ENCODE measurements at regions not wholly inside any gene's neighbourhood (a gene's known extent, or its start where the extent isn't known, plus 50 kb on each side); places are given as distances from the start of the nearest gene placed in this dataset.

DNA sequence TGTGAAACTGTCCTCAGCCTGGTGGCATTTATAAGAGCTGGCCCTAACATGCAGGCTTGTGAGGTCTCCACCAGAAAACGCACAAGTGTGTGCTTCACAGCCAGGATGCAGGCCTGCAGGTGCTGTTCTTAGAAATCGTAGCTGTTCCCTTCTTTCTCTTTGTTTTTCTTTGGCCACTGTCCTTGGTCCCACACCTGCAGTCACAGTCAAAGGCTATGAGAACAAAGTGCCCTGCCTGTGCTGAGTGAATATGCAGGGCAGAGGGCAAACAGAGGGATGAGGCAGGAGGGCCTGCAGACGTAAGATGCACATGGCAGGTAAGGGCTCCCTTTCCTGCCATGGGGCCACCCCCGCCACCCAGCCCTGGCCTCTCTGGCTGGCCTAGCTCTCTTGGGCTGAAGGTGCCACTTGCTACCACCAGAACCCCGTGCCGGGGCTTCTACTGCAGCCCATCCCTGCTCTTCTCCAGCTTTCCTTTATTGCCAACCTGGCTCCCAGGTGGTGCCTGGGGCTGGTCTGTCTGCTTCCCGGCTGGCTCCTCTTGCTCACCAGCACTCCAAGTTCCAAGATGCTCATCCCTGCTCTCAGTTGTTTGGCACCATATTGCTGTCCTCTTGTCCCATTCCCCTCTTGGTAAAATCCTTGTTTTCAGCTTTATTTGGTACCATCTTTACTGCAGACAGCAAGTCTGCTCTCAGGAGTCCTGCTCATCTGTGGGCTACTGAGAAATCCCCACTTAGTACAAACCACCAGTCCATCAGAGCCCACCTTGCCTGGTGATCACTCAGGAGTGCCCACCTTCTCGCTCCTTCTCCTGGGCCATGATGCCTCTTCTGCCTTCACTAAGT lies 308.1 kb upstream of the ZMIZ1 start:
- no peaks in the 10 kb centered on the region for H3K27me3 ChIP-seq (ENCODE audit: insufficient read depth in 3 of 3, low read length in 2 of 3)
- H3K4me1 ChIP-seq = peaks cover 10% of the 10 kb centered on the region
- intact Hi-C loops (cut with DNase I) = no loop called here
- H3K27ac ChIP-seq = no peak overlapping the region
- H3K36me3 ChIP-seq (ENCODE audit: insufficient read depth in 1 of 2, low read depth in 1 of 2) = no peaks in the 10 kb centered on the region
- WGBS, 3 donors = 94 to 96% (median 95%) methylated on average over 8 of the region's 8 CpGs
- H3K9me3 ChIP-seq = no peaks in the 10 kb centered on the region
- H3K4me3 ChIP-seq = no peak overlapping the region
- ATAC-seq (no peak), DNase-seq (no peak)
- TF ChIP-seq, protein P1, sequence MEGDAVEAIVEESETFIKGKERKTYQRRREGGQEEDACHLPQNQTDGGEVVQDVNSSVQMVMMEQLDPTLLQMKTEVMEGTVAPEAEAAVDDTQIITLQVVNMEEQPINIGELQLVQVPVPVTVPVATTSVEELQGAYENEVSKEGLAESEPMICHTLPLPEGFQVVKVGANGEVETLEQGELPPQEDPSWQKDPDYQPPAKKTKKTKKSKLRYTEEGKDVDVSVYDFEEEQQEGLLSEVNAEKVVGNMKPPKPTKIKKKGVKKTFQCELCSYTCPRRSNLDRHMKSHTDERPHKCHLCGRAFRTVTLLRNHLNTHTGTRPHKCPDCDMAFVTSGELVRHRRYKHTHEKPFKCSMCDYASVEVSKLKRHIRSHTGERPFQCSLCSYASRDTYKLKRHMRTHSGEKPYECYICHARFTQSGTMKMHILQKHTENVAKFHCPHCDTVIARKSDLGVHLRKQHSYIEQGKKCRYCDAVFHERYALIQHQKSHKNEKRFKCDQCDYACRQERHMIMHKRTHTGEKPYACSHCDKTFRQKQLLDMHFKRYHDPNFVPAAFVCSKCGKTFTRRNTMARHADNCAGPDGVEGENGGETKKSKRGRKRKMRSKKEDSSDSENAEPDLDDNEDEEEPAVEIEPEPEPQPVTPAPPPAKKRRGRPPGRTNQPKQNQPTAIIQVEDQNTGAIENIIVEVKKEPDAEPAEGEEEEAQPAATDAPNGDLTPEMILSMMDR (IDR thresholded peaks at IDR 0.05) = no peak

DNA sequence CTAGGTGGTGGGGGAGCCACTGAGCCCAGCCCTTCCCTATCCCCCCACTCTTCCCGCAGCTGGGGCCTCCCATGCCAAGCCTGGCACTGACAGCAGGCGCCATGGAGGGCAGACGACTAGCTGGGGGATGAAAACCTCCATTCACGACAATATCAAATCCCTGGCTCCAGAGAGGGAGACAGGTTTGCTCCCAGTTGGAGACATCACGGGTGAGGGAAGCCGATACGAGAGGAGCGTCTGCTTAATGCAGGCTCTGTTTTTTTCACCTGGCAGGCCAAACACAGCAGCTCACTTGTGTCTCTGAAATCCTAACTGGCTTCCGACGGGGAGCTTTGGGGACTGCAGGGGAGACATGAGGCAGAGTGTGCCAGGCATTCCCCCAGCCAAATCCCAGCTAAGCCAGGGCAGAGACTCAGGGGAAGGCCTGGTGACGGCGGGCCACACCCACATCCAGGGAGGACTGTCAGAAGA lies 307.4 kb upstream of the ZMIZ1 start:
- no peaks in the 10 kb centered on the region for H3K9me3 ChIP-seq
- WGBS, 3 donors = 41 to 66% (median 43%) methylated on average over 12 of the region's 12 CpGs
- H3K4me3 ChIP-seq = no peak overlapping the region
- H3K27me3 ChIP-seq (ENCODE audit: insufficient read depth in 3 of 3, low read length in 2 of 3) = no peaks in the 10 kb centered on the region
- ATAC-seq = no peak
- peaks cover 7% of the 10 kb centered on the region for H3K4me1 ChIP-seq
- H3K27ac ChIP-seq = no peak overlapping the region
- no peak for DNase-seq
- TF ChIP-seq, protein P1 (IDR thresholded peaks at IDR 0.05) = no peak
- intact Hi-C loops (cut with DNase I) = no loop called here
- no peaks in the 10 kb centered on the region for H3K36me3 ChIP-seq (ENCODE audit: insufficient read depth in 1 of 2, low read depth in 1 of 2)

DNA sequence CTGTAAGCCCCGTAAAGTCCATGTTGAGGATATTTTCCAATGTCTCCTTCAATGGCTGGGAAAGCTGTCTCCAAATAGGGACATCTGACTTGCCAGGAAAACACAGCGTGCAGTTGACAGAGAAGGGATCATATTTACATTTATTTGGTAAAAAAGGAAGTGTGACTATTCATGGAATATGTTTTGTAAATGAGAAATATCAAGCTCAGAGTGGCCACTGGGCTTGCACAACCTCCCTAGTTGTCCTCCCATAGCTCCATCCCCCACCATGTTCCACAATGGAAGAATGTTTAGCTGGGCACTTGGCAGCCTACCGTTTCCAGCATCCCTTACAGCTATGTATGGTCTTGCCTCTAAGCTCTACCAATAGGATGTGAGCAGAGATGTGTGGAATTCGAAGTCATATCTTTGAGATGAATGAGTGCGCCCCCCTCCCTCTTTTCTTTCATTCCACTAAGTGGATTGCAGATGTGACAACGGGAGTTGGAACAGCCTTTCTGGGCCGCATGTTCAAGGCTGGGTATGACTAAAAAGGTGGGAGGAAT lies 306.6 kb upstream of the ZMIZ1 start:
- intact Hi-C loops (cut with DNase I) = no loop called here
- H3K36me3 ChIP-seq (ENCODE audit: insufficient read depth in 1 of 2, low read depth in 1 of 2) = no peaks in the 10 kb centered on the region
- TF ChIP-seq, protein P1 (IDR thresholded peaks at IDR 0.05) = no peak
- WGBS, 3 donors = 91 to 94% (median 92%) methylated on average over 7 of the region's 7 CpGs
- no peaks in the 10 kb centered on the region for H3K9me3 ChIP-seq
- H3K27ac ChIP-seq = no peak overlapping the region
- no peaks in the 10 kb centered on the region for H3K27me3 ChIP-seq (ENCODE audit: insufficient read depth in 3 of 3, low read length in 2 of 3)
- no peak for ATAC-seq
- peaks cover 2% of the 10 kb centered on the region for H3K4me1 ChIP-seq
- H3K4me3 ChIP-seq = no peak overlapping the region
- no peak for DNase-seq

DNA sequence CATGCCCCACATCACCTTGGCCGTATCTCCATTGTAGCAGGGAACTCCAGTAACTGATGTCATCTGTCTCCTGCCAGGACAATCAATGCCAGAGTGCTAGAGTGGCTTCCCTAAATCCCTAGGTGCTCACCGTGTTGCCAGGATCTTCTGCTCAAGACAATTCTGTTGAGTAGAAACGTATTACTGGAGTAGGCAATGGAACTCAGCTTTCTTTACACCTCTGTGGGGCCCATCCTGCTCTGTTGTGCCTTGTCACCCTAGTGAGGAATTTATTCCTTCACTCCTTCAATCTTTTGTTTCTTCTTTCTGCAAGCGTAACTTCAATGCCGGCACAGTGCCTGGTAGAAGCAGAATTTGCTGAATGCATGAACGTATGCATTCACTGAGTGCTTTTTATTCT lies 305.5 kb upstream of the ZMIZ1 start:
- H3K27me3 ChIP-seq (ENCODE audit: insufficient read depth in 3 of 3, low read length in 2 of 3) = no peaks in the 10 kb centered on the region
- WGBS, 3 donors = 70 to 87% (median 72%) methylated on average over 6 of the region's 6 CpGs
- ATAC-seq (no peak), DNase-seq (no peak)
- H3K4me1 ChIP-seq = no peaks in the 10 kb centered on the region
- TF ChIP-seq, protein P1 (IDR thresholded peaks at IDR 0.05) = no peak
- no peak overlapping the region for H3K4me3 ChIP-seq
- intact Hi-C loops (cut with DNase I) = no loop called here
- no peak overlapping the region for H3K27ac ChIP-seq
- no peaks in the 10 kb centered on the region for H3K9me3 ChIP-seq
- no peaks in the 10 kb centered on the region for H3K36me3 ChIP-seq (ENCODE audit: insufficient read depth in 1 of 2, low read depth in 1 of 2)
